ENCODE measurements at regions not wholly inside any gene's neighbourhood (a gene's known extent, or its start where the extent isn't known, plus 50 kb on each side); places are given as distances from the start of the nearest gene placed in this dataset.
A peak's percentile ranks its signal among the peaks of the same experiment; 100 is the strongest.

GRCh38 chr3:43866529-43867353 is 176.0 kb downstream of the ABHD5 start:
- 79% methylated on average over 3 of the region's 3 CpGs for WGBS
- no peak for ATAC-seq
- H3K27me3 ChIP-seq (ENCODE audit: control insufficient read depth, insufficient read depth), result peaks cover 2% of the 10 kb centered on the region

DNA sequence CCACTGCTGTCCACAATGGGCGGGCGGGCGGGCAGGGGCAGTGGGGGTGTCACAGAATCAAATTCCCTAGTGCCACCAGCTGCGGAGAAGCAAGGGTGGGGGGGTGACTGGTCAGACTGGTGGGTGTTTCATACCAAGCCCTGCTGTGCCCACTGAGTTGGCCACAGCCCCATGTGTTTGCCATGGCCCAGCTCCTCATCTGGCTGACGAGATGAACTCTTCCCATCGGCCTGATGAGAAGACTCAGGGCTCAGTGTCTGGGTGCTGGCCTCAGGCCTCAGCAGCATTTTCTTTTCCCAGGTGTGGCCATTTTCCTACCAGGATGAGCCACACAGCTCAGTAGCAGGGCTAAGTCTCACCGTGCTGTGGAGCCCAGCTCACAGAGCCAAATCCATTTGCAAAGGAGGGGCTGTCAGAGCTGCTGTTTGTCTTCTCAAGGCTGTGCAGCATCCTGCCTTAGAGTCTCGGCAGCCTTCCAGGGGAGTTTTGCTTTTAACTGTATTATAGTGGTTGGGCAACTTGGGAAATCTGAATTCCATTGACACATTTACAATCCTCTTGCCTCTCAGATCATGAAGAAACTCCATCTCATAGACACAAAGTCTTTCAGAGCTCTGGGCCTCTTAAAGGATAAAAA is 176.8 kb downstream of the ABHD5 start:
- Histone ChIP-seq H3K4me1 (ENCODE audit: control insufficient read depth, insufficient read depth, low read length) (no peaks in the 10 kb centered on the region), H3K27ac (ENCODE audit: low read length) (no peak overlapping the region), H3K4me3 (ENCODE audit: low read length) (no peak overlapping the region), H3K9me3 (ENCODE audit: control insufficient read depth, low read length) (no peaks in the 10 kb centered on the region), H3K27me3 (ENCODE audit: control insufficient read depth, insufficient read depth) (peaks cover 2% of the 10 kb centered on the region)
- DNase-seq, result no peak
- WGBS, result 83% methylated on average over 8 of the region's 8 CpGs
- ATAC-seq, result no peak
- intact Hi-C loops (cut with DNase I), result no loop called here

More at GRCh38 chr3:43866529-43867353, 176.0 kb downstream of the ABHD5 start:
- Histone ChIP-seq H3K4me1 (ENCODE audit: control insufficient read depth, insufficient read depth, low read length) (no peaks in the 10 kb centered on the region), H3K4me3 (ENCODE audit: low read length) (no peak overlapping the region), H3K27ac (ENCODE audit: low read length) (no peak overlapping the region), H3K9me3 (ENCODE audit: control insufficient read depth, low read length) (no peaks in the 10 kb centered on the region)
- DNase-seq, result no peak
- intact Hi-C loops (cut with DNase I), result no loop called here

DNA sequence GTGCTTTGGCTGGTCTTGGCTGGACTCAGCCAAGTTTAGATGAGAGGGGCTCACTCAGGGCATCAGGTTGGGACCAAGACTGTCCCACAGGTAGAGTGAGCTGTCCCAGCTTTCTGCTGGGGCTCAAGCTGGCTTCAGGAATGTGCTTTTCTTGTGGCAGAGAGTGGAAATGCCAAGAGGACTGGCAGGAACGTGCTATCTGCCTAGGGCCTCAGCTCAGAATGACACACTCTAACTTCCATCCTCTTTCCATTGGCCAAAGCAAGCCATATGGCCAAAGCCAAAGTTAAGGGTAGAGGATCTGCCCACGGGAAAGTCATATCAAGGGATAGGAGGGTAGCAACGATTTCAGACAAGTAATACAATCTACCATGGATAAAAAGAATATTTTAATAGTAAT is 178.8 kb downstream of the ABHD5 start:
- DNase-seq (no peak), ATAC-seq (no peak)
- no peaks in the 10 kb centered on the region for H3K4me1 ChIP-seq (ENCODE audit: control insufficient read depth, insufficient read depth, low read length)
- H3K27ac ChIP-seq (ENCODE audit: low read length), result no peak overlapping the region
- H3K27me3 ChIP-seq (ENCODE audit: control insufficient read depth, insufficient read depth), result no peaks in the 10 kb centered on the region
- no peaks in the 10 kb centered on the region for H3K9me3 ChIP-seq (ENCODE audit: control insufficient read depth, low read length)
- WGBS, result 62% methylated on average over 3 of the region's 3 CpGs
- H3K4me3 ChIP-seq (ENCODE audit: low read length), result no peak overlapping the region
- intact Hi-C loops (cut with DNase I), result no loop called here

DNA sequence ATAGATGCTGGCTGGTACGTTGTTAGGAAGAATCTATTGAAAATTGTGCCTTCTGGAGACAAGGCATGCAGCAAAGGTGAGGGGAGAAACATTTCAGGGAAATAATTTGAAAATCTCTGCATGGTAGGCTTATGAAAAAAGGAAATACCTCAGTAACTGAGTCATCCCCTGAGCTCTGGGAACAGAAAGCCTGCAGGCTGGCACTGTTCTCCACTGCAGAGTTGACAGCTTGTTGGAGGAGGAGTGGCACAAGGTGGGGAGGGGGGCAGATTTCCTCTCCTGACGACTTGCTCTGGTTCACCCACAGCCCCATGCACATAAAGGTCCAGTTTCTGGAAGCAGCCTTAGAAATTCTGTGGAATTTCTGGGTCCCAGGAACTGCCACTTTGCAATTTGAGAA is 179.4 kb downstream of the ABHD5 start:
- 29% methylated on average over 2 of the region's 2 CpGs for WGBS
- no peak overlapping the region for H3K4me3 ChIP-seq (ENCODE audit: low read length)
- no peak overlapping the region for H3K27ac ChIP-seq (ENCODE audit: low read length)
- no peaks in the 10 kb centered on the region for H3K4me1 ChIP-seq (ENCODE audit: control insufficient read depth, insufficient read depth, low read length)
- ATAC-seq (no peak), DNase-seq (no peak)
- intact Hi-C loops (cut with DNase I), result no loop called here
- no peaks in the 10 kb centered on the region for H3K9me3 ChIP-seq (ENCODE audit: control insufficient read depth, low read length)
- no peaks in the 10 kb centered on the region for H3K27me3 ChIP-seq (ENCODE audit: control insufficient read depth, insufficient read depth)

DNA sequence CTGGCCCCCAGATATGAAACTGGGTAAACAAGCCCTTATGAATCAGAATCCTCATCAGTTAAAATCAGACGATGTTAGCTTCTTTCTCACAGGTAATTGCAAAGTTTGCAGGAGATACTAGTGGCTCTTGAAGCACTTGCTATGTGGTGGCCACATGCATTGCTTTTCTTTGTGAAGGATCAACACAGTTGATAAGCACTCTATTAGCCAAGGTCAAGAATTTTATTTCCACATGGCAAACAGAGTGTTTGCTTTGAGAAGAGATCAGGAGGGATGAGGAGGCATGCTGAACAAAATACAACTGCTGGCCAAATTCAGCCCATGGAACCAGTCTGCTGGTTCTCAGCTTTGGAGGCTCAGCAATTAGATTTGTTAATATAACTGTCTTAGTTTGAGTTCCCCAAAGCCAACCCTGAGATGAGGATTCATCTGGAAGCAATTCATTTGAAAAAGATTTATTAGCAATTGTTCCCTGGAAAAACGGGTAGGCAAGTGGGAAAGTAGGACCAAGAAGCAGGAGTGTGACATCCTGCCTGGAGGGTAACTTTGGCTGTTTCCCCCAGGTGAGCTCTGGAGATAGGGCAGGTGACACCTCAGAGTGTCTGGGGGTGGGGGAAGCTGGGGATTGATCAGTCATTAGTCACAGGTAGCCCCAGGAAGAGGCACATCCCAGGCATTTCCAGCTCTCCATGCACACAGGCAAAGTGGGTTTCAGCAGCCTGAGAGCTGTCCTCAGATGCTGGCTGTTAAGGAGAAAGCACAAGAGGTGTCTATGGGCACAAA is 180.3 kb downstream of the ABHD5 start:
- WGBS, result 60% methylated on average over 2 of the region's 2 CpGs

DNA sequence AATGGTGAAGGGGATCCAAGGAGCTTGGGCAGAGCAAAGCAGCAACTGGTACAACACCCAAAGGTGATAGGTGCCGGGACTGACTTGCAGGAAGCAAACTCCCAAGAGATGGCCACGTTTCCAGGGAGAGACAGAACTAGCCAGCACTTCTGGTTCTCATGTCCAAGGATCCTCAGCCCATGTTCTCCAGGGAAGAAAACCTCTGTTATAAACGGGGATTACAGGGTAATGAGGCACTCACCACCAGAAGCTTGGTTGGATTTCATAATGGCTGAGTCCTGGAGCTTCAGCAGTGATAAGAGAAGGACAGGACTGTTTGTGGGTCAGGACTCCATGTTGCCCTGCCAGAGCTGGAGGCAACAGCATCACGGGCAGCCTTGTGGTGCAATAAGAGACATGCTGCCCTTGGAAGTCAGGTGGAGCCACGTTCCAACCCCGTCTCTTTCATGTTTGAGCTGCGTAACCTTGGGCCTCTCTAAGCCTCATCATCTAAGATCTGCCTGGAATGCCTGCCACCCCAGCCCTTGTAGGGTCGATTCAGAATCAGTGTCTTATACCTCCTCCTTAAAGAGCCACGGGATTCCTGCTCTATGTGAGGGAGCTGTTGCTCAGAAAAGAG is 181.0 kb downstream of the ABHD5 start:
- Histone ChIP-seq H3K4me3 (ENCODE audit: low read length) (no peak overlapping the region), H3K27me3 (ENCODE audit: control insufficient read depth, insufficient read depth) (no peaks in the 10 kb centered on the region), H3K4me1 (ENCODE audit: control insufficient read depth, insufficient read depth, low read length) (no peaks in the 10 kb centered on the region), H3K27ac (ENCODE audit: low read length) (no peak overlapping the region), H3K9me3 (ENCODE audit: control insufficient read depth, low read length) (no peaks in the 10 kb centered on the region)
- 69% methylated on average over 9 of the region's 9 CpGs for WGBS
- intact Hi-C loops (cut with DNase I), result no loop called here
- no peak for DNase-seq
- ATAC-seq, result no peak

More for the DNA sequence above, 180.3 kb downstream of the ABHD5 start:
- Histone ChIP-seq H3K27me3 (ENCODE audit: control insufficient read depth, insufficient read depth) (no peaks in the 10 kb centered on the region), H3K4me3 (ENCODE audit: low read length) (no peak overlapping the region), H3K4me1 (ENCODE audit: control insufficient read depth, insufficient read depth, low read length) (no peaks in the 10 kb centered on the region), H3K27ac (ENCODE audit: low read length) (no peak overlapping the region), H3K9me3 (ENCODE audit: control insufficient read depth, low read length) (no peaks in the 10 kb centered on the region)
- intact Hi-C loops (cut with DNase I), result no loop called here
- no peak for ATAC-seq
- DNase-seq, result no peak

DNA sequence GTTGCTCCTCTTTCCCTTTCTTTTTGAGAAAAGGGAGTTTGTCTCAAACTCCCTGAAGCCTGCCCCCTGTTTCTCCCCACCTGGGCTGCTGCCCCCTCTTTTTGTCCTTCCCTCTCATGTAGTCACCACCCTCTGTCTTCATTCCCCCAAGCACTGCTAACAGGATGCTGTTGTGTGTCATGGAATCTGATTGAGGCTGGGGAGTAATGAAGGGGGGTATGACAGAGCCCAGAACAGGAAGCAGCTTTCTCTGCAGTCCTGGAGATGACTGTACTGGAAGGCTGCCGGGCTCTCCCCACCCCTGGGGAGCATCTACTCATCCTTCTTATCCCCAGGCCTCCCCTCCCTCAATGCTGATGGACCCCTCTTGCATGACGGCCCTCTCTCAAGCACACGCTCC is 181.6 kb downstream of the ABHD5 start:
- ATAC-seq, result peak in 1 of 2 donors; percentile 76
- no peaks in the 10 kb centered on the region for H3K4me1 ChIP-seq (ENCODE audit: control insufficient read depth, insufficient read depth, low read length)
- H3K27me3 ChIP-seq (ENCODE audit: control insufficient read depth, insufficient read depth), result no peaks in the 10 kb centered on the region
- intact Hi-C loops (cut with DNase I), result no loop called here
- 31% methylated on average over 3 of the region's 3 CpGs for WGBS
- H3K4me3 ChIP-seq (ENCODE audit: low read length), result no peak overlapping the region
- H3K9me3 ChIP-seq (ENCODE audit: control insufficient read depth, low read length), result no peaks in the 10 kb centered on the region
- DNase-seq, result no peak
- no peak overlapping the region for H3K27ac ChIP-seq (ENCODE audit: low read length)

DNA sequence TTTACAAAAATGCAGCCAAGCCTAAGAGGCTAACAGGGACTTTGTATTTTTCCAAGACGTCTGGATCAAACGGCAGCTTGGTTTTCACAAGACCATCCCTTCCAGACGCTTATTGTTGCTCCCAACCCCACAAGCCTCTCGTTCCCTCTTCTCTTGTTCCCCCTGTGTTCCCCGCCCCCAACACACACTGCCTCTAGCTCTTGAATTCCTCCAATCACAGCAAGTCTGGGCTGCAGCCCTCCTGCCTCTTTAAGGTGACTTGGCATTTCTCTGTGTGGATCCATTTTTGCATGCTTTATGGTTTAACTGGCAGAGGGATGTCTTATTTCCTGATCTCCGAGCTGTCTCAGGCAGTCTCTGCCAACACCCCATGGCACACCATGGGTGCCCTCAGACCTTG is 182.2 kb downstream of the ABHD5 start:
- 37% methylated on average over 6 of the region's 6 CpGs for WGBS
- Histone ChIP-seq H3K4me1 (ENCODE audit: control insufficient read depth, insufficient read depth, low read length) (no peaks in the 10 kb centered on the region), H3K27ac (ENCODE audit: low read length) (no peak overlapping the region), H3K4me3 (ENCODE audit: low read length) (no peak overlapping the region), H3K27me3 (ENCODE audit: control insufficient read depth, insufficient read depth) (no peaks in the 10 kb centered on the region), H3K9me3 (ENCODE audit: control insufficient read depth, low read length) (no peaks in the 10 kb centered on the region)
- no peak for DNase-seq
- intact Hi-C loops (cut with DNase I), result no loop called here
- no peak for ATAC-seq

- Histone ChIP-seq H3K9me3 (ENCODE audit: control insufficient read depth, low read length) (no peaks in the 10 kb centered on the region), H3K27ac (ENCODE audit: low read length) (no peak overlapping the region), H3K4me1 (ENCODE audit: control insufficient read depth, insufficient read depth, low read length) (no peaks in the 10 kb centered on the region), H3K27me3 (ENCODE audit: control insufficient read depth, insufficient read depth) (no peaks in the 10 kb centered on the region), H3K4me3 (ENCODE audit: low read length) (no peak overlapping the region)
- DNase-seq (no peak), ATAC-seq (no peak)
- 91% methylated on average over 7 of the region's 7 CpGs for WGBS
- intact Hi-C loops (cut with DNase I), result no loop called here
Measured at GRCh38 chr3:43873723-43874122, 183.0 kb downstream of the ABHD5 start.

DNA sequence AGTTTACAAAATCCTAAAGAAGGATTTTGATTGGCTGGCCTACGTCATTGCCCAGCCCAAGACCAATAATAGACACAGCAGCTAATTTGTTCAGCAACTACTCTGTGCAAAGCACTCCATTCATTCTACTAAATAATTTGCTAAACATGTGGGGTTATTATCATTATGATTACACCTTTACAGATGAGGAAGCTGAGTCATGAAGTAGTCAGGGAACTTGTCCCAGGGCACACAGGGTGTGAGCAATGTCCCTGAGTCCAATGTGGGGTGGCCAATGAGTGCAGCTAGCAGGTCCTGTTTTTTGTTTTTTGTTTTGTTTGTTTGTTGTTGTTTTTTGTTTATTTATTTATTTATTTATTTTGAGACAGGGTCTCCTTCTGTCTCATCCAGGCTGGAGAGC is 183.6 kb downstream of the ABHD5 start:
- intact Hi-C loops (cut with DNase I), result no loop called here
- ATAC-seq (no peak), DNase-seq (no peak)
- Histone ChIP-seq H3K9me3 (ENCODE audit: control insufficient read depth, low read length) (no peaks in the 10 kb centered on the region), H3K4me1 (ENCODE audit: control insufficient read depth, insufficient read depth, low read length) (no peaks in the 10 kb centered on the region), H3K4me3 (ENCODE audit: low read length) (no peak overlapping the region), H3K27me3 (ENCODE audit: control insufficient read depth, insufficient read depth) (no peaks in the 10 kb centered on the region), H3K27ac (ENCODE audit: low read length) (no peak overlapping the region)
- WGBS, result 83% methylated on average over 1 of the region's 1 CpG

- WGBS, result 100% methylated on average over 1 of the region's 1 CpG
- no peaks in the 10 kb centered on the region for H3K4me1 ChIP-seq (ENCODE audit: control insufficient read depth, insufficient read depth, low read length)
- H3K27ac ChIP-seq (ENCODE audit: low read length), result no peak overlapping the region
- H3K9me3 ChIP-seq (ENCODE audit: control insufficient read depth, low read length), result no peaks in the 10 kb centered on the region
- intact Hi-C loops (cut with DNase I), result no loop called here
- no peaks in the 10 kb centered on the region for H3K27me3 ChIP-seq (ENCODE audit: control insufficient read depth, insufficient read depth)
- DNase-seq (no peak), ATAC-seq (no peak)
- H3K4me3 ChIP-seq (ENCODE audit: low read length), result no peak overlapping the region
Measured at GRCh38 chr3:43874731-43875130, 184.0 kb downstream of the ABHD5 start.

All from right cardiac atrium (tissue), 5 donors.